CD4-positive, alpha-beta T cell treated with Interleukin-6 at 100 ng/mL for 8 hours (primary cell): ENCODE measurements at regions not wholly inside any gene's neighbourhood (a gene's known extent, or its start where the extent isn't known, plus 50 kb on each side); places are given as distances from the start of the nearest gene placed in this dataset.

Source experiments
- DNase-seq: peaks from one replicate; pipeline ENCODE4 v3.0.0-alpha.2; 2020; ENCODE audit warnings: mixed read lengths, low spot score

GRCh38 chr1:14302025-14302424, 296.5 kb upstream of the KAZN start:
- no peak for DNase-seq

- no peak for DNase-seq
Observed at GRCh38 chr1:14303011-14303410, 295.5 kb upstream of the KAZN start.

GRCh38 chr1:14304381-14304865, 294.1 kb upstream of the KAZN start:
- DNase-seq: no peak

DNA sequence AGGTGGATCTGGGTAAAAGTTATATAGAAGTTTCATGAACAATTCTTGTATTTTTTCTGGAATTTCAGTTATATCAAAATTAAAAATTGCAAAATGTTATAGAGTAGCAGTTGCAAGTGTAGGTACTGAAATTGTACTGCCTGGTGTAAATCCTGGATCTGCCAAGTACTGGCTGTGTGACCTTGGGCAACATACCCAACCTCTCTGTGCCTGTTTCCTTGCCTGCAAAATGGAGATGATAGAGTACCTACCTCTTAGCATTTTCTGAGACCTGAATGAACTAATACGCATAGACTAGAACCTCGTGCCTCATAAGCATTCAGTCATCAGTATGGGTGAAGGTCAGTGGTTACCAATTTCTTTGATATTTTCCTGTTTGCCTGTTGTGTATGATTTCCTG, 290.0 kb upstream of the KAZN start:
- DNase-seq: no peak

GRCh38 chr1:14309984-14310383, 288.5 kb upstream of the KAZN start:
- no peak for DNase-seq

DNA sequence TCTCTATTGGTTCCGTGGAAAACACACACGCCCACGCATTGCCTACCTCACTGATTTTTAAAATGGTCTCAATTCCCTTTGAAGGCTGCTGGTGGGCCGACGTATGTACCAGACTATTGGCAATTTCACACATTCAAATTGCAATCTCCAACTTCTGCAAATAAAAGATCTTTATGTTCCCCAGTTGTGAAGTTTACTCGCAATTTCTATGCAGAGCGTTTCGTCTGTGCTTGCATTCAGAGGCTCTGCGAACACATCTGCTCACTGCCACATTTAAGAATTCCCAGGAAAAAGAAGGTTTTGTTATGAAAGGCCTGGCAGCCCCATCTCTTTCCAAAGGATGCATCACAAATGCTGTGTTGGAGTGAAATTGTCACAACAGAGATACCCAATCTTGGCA, 288.0 kb upstream of the KAZN start:
- no peak for DNase-seq

DNA sequence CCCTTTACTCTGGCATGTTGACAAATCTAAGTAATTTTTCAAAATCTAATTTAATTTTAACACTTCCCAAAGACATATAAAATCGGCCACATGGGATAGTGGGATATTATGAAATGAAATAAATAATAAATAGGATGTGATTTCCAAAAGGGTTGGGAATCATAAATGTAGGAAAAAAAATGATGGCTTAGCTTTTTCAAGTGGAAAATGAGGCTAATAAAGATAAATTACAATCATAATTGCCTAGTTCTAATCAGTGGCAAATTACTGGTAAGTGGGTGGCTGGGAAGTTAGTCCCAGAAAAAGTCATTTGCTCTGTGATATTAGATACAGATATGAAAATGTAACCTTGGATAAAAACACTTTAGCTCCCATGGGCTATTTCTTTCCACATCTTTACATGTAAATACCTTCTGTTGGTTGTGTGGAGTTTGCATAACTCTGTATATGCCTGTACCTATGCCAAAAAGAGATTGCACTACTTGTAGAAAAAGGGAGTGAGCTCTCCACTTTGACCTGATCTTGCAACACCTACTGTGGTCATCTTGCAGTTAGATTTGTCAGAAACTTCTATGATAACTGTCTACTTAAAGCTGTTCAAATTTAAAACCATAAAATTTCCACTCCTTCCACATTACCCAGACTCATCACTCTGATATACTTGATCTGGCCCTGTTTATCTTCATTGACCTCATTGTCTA, 284.6 kb upstream of the KAZN start:
- DNase-seq: no peak

GRCh38 chr1:14318830-14319229, 279.7 kb upstream of the KAZN start:
- no peak for DNase-seq

DNA sequence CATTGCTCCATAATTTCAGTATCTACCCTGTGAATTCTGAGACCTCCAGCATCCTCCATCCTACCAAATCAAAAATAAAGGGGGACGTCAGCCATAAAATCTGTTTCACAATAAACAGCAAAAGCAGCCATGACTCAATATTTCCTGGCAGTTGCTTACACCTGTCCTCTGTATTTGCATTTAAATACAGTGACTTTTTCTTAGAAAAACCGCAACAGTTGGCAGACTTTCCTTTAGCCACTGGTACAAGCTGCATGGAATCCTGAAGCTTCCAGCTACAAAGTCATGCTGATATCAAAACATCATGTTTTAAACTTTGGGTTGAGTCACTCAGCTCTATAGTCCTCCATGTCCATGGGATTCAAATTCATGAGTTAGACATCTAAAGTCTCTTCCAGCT, 278.0 kb upstream of the KAZN start:
- DNase-seq: no peak

DNA sequence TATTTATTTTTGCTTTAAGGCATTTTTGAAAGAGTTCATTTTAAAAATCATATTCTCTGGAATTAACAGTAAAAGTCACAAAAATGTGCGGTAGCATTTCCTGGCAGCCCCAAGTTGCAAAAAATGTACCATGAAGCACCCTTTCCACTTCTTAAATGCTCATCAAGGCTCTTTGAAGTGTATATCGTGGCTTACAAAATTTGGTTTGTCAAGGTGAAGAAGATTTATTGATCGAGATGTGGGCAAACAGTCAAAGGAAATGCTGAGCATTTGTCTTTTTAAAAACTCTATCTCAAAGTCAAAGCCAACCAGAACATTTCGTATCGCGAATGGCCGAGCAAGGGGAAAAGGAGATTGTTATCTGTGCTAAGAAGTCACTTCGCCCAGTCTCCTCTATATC, 277.5 kb upstream of the KAZN start:
- no peak for DNase-seq

GRCh38 chr1:14321422-14321821, 277.1 kb upstream of the KAZN start:
- DNase-seq: no peak

- DNase-seq: no peak
Observed at GRCh38 chr1:14323568-14324247, 274.8 kb upstream of the KAZN start.

DNA sequence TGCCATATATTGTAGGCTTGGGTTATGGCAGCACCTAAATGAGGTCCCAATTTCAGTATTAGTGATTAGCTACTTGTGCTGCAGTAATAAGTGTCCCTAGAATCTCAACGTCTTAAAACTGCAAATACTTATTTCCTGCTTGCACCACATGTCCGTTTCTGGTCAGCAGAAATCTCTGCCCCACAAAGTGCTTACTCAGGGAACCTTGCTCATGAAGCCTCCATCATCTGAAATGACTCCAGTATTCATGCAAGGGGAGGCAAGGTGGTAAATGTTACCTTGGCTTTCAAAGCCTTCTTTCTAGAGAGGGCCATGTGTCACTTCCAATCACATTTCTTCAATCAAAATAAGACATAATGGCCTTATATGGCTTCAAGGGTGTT, 274.2 kb upstream of the KAZN start:
- no peak for DNase-seq

DNA sequence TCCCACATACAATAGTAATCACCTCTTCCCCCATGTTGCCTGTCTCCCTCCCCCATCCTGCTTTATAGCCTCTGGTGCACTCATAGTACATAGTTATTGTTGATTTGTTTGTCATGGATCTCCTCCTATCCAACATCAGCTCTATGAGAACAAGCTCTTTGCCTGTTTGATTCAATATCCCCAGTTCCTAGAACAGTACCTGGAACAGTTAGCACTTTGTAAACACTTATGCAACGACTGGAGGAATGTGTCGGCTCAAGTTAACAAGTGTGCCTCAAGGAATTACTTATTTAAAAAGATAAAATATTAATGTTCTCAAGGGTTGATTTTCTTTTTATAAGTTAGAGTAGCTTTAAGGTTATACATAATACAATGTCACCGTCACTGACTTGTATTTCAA, 271.6 kb upstream of the KAZN start:
- no peak for DNase-seq

- no peak for DNase-seq
Observed at GRCh38 chr1:14328685-14329084, 269.8 kb upstream of the KAZN start.

GRCh38 chr1:14332158-14332557, 266.3 kb upstream of the KAZN start:
- DNase-seq: no peak

GRCh38 chr1:14334336-14335176, 263.9 kb upstream of the KAZN start:
- DNase-seq: no peak

DNA sequence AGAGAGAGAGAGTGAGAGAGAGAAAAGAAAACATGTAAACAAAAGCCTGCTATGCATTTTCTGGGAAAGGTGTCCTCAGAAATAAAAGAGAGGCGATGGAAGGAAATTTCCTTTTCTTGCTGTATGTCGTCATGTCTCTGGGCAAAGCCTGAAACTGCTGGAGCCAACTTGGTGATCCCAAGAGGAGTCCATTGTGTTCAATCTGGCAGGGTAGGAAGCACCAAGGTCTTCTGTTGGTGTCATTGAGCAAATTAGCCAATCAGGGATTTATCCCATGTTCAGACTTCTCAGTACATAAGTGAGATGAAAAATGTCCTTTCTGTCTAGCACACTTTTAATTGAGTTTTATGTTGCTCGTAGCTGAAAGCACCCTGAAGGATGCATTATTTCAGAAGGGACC, 260.0 kb upstream of the KAZN start:
- DNase-seq: no peak

DNA sequence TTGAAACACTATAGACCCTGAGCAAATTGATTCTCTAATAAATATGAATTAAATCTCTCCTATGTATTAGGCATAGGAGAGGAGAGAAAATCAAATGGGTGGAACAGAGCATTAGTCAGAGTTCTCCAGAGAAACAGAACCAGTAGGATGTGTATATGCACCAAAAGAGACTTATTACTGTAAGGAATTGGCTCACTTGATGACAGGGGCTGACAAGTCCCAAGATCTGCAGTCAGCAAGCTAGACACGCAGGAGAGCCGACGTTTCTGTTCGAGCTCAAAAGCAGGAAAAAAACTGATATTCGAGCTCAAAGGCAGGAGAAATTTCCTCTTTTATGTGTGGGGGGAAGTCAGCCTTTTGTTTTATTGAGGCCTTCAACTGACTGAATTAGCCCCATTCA, 259.2 kb upstream of the KAZN start:
- no peak for DNase-seq

DNA sequence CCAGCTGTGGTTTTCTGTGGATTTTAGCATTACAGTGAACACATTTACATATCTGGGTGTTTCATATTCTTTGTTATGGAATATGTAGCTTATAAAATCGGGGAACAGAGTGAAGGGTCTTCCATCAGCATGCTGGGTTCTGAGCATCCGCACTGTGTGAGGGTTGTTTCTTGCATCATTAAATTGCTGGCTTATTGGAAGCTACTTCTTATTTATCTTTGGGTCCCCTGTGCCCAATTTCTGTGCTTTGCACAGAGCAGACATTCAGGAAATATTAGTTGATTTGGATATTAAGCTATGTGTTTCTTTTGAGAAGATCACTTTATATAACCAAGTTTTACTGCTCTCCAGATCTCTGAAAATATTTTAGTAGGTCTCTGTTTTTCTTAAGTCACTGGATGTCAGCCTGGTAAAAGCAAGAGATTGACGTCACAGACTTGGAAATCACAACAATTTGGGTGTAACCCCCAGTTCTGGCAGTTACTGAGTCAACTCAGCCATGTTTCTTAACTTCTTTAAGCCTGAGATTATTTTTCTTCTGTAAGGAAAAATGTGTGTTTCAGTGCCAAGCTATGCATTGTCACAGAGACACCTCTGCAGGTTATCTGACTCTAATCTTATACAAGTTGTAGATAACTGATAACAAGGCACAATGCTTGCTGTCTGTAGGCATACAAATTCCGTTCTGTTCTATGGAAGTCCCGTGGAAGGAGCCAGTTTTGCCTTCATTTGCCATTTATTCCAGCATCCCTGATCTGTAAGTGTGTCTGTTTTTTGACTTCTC, 258.3 kb upstream of the KAZN start:
- no peak for DNase-seq

DNA sequence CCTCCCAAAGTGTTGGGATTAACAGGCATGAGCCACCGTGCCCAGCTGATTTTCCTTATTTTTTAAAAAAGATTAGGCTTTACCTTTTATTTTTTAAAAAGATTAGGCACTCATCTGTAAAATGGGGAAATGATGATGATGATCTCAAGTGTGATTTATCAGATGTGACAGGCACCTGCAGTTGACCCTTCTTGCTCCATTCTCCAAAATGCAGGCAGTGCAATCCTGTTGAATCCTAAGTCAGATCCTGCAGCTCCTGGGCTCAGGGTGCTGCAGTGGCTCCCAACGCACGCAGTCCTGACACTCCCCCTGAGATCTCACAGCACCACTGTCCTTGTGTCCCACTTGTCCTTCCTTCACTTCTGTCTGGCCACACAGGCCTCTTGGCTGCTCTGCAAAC, 257.3 kb upstream of the KAZN start:
- DNase-seq: no peak

- DNase-seq: no peak
Observed at GRCh38 chr1:14345946-14346550, 252.4 kb upstream of the KAZN start.
